ENCODE measurements at regions not wholly inside any gene's neighbourhood (a gene's known extent, or its start where the extent isn't known, plus 50 kb on each side); places are given as distances from the start of the nearest gene placed in this dataset.

DNA sequence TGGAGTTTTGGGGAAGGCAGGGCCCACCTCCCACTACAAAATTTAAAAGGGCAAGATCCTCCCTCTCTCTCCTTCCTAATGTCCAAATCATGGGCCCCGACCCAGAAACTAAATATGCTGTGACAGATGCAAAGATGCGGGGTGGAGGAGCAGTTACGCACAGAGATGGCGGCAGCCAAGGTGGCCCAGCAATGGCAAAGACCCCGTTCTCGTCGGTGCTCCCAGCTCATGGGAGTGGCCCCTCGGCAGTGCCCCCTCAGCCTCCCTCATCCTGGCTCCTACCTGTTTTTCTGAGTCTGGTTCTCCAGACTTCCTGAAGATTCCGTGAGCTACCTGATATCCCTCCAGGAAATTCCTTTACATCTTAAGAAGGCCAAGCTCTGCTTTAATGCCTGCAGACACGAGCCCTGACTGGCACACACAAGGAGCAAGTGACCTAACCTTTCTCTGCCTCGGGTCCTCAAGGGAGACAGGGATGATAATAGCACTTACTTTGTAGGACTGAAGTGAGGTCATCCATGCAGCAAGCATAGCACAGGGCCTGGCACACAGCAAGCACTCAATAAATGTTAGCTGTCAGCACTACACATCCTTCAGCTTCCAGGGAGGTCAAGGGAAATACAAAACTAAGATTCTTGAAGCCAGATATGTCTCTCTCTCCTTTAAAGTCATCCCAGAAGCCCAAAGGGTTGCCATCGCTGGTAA is 103.5 kb downstream of the LSM3 start (continued):
- TF ChIP-seq FOSL1 (IDR thresholded peaks at IDR 0.05; ENCODE audit: insufficient read depth, low read depth, low read length) (no peak), HDAC6 (IDR thresholded peaks at IDR 0.05; ENCODE audit: low read depth, low read length) (no peak), KDM1A (IDR thresholded peaks at IDR 0.05; ENCODE audit: borderline replicate concordance, low read length) (no peak), EGR1 (IDR thresholded peaks at IDR 0.05; ENCODE audit: borderline replicate concordance, low read depth, low read length) (no peak)

Measured in H1 (cell line).